Ureter (tissue), 1 donor: ENCODE measurements at regions not wholly inside any gene's neighbourhood (a gene's known extent, or its start where the extent isn't known, plus 50 kb on each side); places are given as distances from the start of the nearest gene placed in this dataset.
"Not testable (repeated sequence)": the region's sequence is repeated elsewhere in the genome, so short reads cannot be mapped to it uniquely, and the experiment has no call there.

Source experiments
- DNase-seq: peaks from one replicate; pipeline ENCODE4 v3.0.0-alpha.2; 2020; ENCODE audit warnings: low spot score
- donor health status: DM: yes; HTN: yes; CAD: no.

GRCh38 chr1:157226739-157227138 is 88.5 kb upstream of the ETV3 start:
- no peak for DNase-seq

- no peak for DNase-seq
Observed at GRCh38 chr1:157219600-157219999, 81.4 kb upstream of the ETV3 start.

GRCh38 chr1:157219182-157219581 is 81.0 kb upstream of the ETV3 start:
- DNase-seq = no peak

- DNase-seq = no peak
Observed at GRCh38 chr1:157218671-157219070, 80.5 kb upstream of the ETV3 start.

- DNase-seq = no peak
Observed at GRCh38 chr1:157217486-157217885, 79.3 kb upstream of the ETV3 start.

GRCh38 chr1:157213836-157214235 is 75.6 kb upstream of the ETV3 start:
- DNase-seq = no peak

- DNase-seq = no peak
Observed at GRCh38 chr1:157209514-157209913, 71.3 kb upstream of the ETV3 start.

GRCh38 chr1:157205982-157206381 is 67.8 kb upstream of the ETV3 start:
- DNase-seq = not testable (repeated sequence)

GRCh38 chr1:157203166-157203565 is 65.0 kb upstream of the ETV3 start:
- DNase-seq = no peak

GRCh38 chr1:157202331-157202730 is 64.1 kb upstream of the ETV3 start:
- DNase-seq = no peak

GRCh38 chr1:157201767-157202166 is 63.6 kb upstream of the ETV3 start:
- no peak for DNase-seq

GRCh38 chr1:157200451-157200850 is 62.3 kb upstream of the ETV3 start:
- no peak for DNase-seq

- no peak for DNase-seq
Observed at GRCh38 chr1:157199421-157199755, 61.2 kb upstream of the ETV3 start.

- peak; percentile 65 for DNase-seq
Observed at GRCh38 chr1:157198619-157199420, 60.6 kb upstream of the ETV3 start.

- DNase-seq = no peak
Observed at GRCh38 chr1:157197906-157198435, 59.8 kb upstream of the ETV3 start.

GRCh38 chr1:157196670-157197456 is 58.7 kb upstream of the ETV3 start:
- not testable (repeated sequence) for DNase-seq

- no peak for DNase-seq
Observed at GRCh38 chr1:157196245-157196543, 58.0 kb upstream of the ETV3 start.

GRCh38 chr1:157195521-157196244 is 57.5 kb upstream of the ETV3 start:
- DNase-seq = no peak

- no peak for DNase-seq
Observed at GRCh38 chr1:157194731-157195520, 56.7 kb upstream of the ETV3 start.

- DNase-seq = peak; percentile 79
Observed at GRCh38 chr1:157193702-157194391, 55.7 kb upstream of the ETV3 start.

GRCh38 chr1:157193219-157193618 is 55.0 kb upstream of the ETV3 start:
- no peak for DNase-seq
